Hippocampal formation (tissue), 2 donors: ENCODE measurements at regions not wholly inside any gene's neighbourhood (a gene's known extent, or its start where the extent isn't known, plus 50 kb on each side); places are given as distances from the start of the nearest gene placed in this dataset.

Experiments used
- DNase-seq, 2 donors: peaks; one replicate each; lab custom pipeline; 2025; lab: John Stamatoyannopoulos, UW

- DNase-seq, result peak in 1 of 2 donors; percentile 30
Observed at GRCh38 chr2:164302786-164303185, 318.5 kb downstream of the GRB14 start.

GRCh38 chr2:164288235-164288634 lies 333.0 kb downstream of the GRB14 start:
- DNase-seq, result no peak

- DNase-seq, result no peak
Observed at GRCh38 chr2:164287056-164287455, 334.2 kb downstream of the GRB14 start.

- DNase-seq, result no peak
Observed at GRCh38 chr2:164285576-164285975, 335.7 kb downstream of the GRB14 start.

GRCh38 chr2:164281896-164282295 lies 339.4 kb downstream of the GRB14 start:
- DNase-seq, result no peak

- DNase-seq, result no peak
Observed at GRCh38 chr2:164275659-164276058, 345.6 kb downstream of the GRB14 start.

- no peak for DNase-seq
Observed at GRCh38 chr2:164260506-164260905, 360.8 kb downstream of the GRB14 start.

- peak in 1 of 2 donors; percentile 6 for DNase-seq
Observed at GRCh38 chr2:164257742-164258141, 363.5 kb downstream of the GRB14 start.

- DNase-seq, result no peak
Observed at GRCh38 chr2:164252568-164253287, 368.6 kb downstream of the GRB14 start.

- DNase-seq, result no peak
Observed at GRCh38 chr2:164243315-164243714, 378.0 kb downstream of the GRB14 start.

GRCh38 chr2:164242409-164242808 lies 378.9 kb downstream of the GRB14 start:
- DNase-seq, result no peak

- DNase-seq, result no peak
Observed at GRCh38 chr2:164234074-164234473, 387.2 kb downstream of the GRB14 start.

GRCh38 chr2:164224007-164224406 lies 397.3 kb downstream of the GRB14 start:
- no peak for DNase-seq

- DNase-seq, result no peak
Observed at GRCh38 chr2:164221473-164221872, 399.8 kb downstream of the GRB14 start.

GRCh38 chr2:164220265-164220664 lies 401.0 kb downstream of the GRB14 start:
- DNase-seq, result no peak

- DNase-seq, result no peak
Observed at GRCh38 chr2:164213916-164214315, 407.4 kb downstream of the GRB14 start.

- DNase-seq, result no peak
Observed at GRCh38 chr2:164205347-164205746, 415.9 kb downstream of the GRB14 start.

- no peak for DNase-seq
Observed at GRCh38 chr2:164203131-164203530, 418.2 kb downstream of the GRB14 start.

- DNase-seq, result no peak
Observed at GRCh38 chr2:164198256-164198655, 423.0 kb downstream of the GRB14 start.

GRCh38 chr2:164190700-164191099 lies 430.6 kb downstream of the GRB14 start:
- DNase-seq, result no peak

GRCh38 chr2:164189851-164190250 lies 431.4 kb downstream of the GRB14 start:
- no peak for DNase-seq

- no peak for DNase-seq
Observed at GRCh38 chr2:164187121-164187520, 434.2 kb downstream of the GRB14 start.

GRCh38 chr2:164186591-164186990 lies 434.7 kb downstream of the GRB14 start:
- no peak for DNase-seq

GRCh38 chr2:164182116-164182627 lies 439.1 kb downstream of the GRB14 start:
- DNase-seq, result no peak
